Pons (tissue), 1 donor: ENCODE measurements at regions not wholly inside any gene's neighbourhood (a gene's known extent, or its start where the extent isn't known, plus 50 kb on each side); places are given as distances from the start of the nearest gene placed in this dataset.
"Not testable (repeated sequence)": the region's sequence is repeated elsewhere in the genome, so short reads cannot be mapped to it uniquely, and the experiment has no call there.

ENCODE experiments used
- DNase-seq: peaks from one replicate; pipeline ENCODE4 v3.0.0-alpha.2; 2016; ENCODE audit warnings: low spot score

- DNase-seq = no peak
Measured at GRCh38 chr10:63921908-63922467, 400.8 kb downstream of the REEP3 start.

- DNase-seq = no peak
Measured at GRCh38 chr10:63922468-63923284, 401.5 kb downstream of the REEP3 start.

GRCh38 chr10:63929831-63930467 lies 408.7 kb downstream of the REEP3 start:
- no peak for DNase-seq

GRCh38 chr10:63930584-63930983 lies 409.4 kb downstream of the REEP3 start:
- no peak for DNase-seq

DNA sequence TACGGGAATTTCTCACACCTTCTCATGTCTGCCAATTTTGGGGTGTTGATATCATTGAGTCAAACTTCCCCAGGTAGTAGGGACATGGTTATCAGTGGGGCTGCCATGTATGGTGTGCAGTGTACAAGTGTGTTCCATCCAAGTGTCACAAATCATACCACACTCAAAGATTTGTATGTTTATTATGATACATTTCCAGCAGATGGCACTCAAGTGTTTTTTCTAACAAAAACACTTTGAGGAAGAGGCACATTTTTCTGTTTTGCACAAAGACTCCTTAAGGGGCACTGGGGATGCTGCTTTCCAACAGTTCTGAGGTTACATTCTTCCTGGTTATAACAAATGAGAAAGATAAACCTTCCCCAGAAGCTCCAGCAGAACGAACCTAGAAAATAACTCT lies 414.5 kb downstream of the REEP3 start:
- no peak for DNase-seq

GRCh38 chr10:63940277-63940922 lies 419.2 kb downstream of the REEP3 start:
- DNase-seq = no peak

GRCh38 chr10:63964406-63964805 lies 443.2 kb downstream of the REEP3 start:
- no peak for DNase-seq

DNA sequence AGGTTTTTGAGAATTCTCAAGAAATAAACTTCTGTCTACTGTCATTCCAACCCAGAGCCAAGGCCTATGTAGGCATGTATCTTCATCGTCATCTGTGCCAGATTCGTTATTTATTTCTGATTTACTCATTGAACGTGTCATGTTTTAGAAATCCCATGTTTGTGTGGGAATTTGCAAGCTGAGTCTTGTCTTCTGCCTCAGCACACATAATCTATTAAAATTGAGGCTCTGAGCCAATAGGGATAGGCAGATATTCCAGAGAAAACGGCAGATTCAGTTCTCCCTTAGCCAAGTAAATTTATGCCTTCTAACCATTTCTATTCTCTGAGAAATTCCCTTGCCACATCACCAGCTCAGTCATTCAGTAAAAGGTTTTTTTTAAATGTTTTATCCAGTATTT lies 444.6 kb downstream of the REEP3 start:
- DNase-seq = no peak

DNA sequence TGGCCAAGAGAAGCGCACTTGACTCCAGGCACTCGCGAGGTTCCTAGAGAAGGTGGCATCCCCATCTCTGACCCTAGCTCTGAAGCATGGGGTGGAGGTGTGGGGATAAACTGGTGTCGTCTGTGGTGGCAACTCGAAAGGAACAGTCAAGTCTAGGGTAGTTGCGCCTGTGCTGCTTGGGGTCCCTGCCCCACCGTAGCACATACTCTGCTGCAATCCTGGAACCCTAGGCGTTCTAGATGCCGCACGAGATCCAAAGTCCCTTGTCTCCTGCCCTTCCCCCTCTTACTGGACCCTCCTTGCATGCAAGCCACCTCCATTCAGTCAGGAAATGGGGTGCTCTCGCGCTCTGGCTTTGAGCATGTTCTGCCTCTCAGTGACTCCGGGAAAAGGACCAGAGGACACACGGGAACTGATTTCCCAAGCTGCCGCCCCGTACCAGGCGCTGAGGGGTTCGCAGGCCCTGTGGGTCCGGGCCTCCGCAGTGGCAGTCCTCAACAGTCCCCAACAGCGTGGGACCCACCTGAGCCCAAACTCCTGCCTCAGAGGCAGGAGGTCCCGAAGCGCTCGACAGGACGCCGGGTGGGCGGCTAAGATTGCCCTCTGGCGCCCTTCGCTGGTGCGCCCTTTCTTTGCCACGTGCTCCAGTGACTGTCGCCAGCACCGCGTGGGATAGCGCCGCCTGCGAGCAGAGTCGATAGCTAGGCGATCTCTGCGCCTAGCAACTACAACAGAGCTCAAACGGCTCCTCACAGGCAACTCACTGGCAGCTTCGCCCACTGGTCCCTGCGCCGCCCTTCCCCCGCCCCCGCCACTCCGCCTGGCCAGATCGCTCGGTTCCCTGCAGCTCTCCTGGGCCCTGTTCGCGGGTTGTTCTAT lies 452.0 kb downstream of the REEP3 start:
- no peak for DNase-seq

GRCh38 chr10:63976538-63976937 lies 455.3 kb downstream of the REEP3 start:
- peak; percentile 41 for DNase-seq

GRCh38 chr10:63977329-63977923 lies 456.2 kb downstream of the REEP3 start:
- peak; percentile 69 for DNase-seq

GRCh38 chr10:63980870-63981269 lies 459.7 kb downstream of the REEP3 start:
- DNase-seq = peak; percentile 15

GRCh38 chr10:63984061-63984460 lies 462.9 kb downstream of the REEP3 start:
- not testable (repeated sequence) for DNase-seq

DNA sequence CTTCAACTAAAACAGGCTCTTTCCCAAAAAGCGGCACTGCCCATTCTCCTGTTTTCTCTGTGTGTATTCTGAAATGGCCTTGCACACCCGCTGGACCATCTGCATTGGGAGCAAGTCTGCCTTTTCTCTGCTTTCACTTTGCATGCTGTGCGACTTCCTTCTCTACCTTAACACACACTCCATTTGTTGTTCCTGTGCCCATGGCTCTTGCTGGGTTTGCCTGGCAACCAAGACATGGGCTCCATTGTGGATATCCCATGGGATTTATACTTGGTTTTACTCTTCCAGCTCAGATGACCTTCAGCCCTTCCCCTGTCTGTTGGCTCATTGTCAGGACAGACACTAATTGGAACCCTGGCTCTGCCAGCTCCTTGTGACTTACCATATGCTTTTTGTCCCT lies 465.3 kb downstream of the REEP3 start:
- no peak for DNase-seq

- DNase-seq = no peak
Measured at GRCh38 chr10:63987212-63987611, 466.0 kb downstream of the REEP3 start.

DNA sequence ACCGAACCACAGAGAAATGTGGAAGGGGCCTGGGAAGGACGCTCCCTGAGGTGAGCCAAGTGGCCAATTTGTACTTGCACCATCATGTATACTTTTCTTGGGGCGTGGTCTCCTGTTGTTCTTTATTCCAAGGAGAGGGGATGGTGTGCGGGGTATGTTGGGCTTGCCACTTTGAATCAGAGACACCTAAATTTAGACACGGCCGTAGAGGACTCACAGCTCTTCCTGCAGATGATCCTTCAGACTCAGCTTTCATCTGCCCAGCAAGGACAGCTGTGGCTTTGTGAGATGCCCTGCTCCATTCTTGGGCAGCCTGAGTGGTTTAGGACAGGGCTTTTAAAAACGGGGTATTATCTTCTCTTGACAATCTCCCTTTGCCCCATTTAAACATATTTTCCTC lies 473.2 kb downstream of the REEP3 start:
- DNase-seq = no peak

DNA sequence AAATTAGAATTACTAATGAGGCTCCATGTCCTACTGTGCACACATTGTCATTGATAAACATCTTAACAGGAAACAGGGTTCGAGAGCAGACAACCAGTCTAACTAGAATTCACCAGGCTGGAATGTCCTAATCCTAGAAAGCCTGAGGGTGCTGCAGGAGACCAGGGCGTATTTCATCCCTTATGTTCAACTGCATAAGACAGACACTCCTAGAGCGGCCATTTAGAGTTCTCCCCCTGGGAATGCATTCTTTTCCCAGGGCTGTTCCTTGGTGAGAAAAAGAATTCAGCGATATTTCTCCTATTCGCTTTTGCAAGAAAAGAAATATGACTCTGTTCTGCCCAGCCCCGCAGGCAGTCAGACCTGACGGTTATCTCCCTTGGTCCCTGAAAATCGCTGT lies 486.0 kb downstream of the REEP3 start:
- DNase-seq = no peak

- no peak for DNase-seq
Measured at GRCh38 chr10:64010711-64011110, 489.5 kb downstream of the REEP3 start.

DNA sequence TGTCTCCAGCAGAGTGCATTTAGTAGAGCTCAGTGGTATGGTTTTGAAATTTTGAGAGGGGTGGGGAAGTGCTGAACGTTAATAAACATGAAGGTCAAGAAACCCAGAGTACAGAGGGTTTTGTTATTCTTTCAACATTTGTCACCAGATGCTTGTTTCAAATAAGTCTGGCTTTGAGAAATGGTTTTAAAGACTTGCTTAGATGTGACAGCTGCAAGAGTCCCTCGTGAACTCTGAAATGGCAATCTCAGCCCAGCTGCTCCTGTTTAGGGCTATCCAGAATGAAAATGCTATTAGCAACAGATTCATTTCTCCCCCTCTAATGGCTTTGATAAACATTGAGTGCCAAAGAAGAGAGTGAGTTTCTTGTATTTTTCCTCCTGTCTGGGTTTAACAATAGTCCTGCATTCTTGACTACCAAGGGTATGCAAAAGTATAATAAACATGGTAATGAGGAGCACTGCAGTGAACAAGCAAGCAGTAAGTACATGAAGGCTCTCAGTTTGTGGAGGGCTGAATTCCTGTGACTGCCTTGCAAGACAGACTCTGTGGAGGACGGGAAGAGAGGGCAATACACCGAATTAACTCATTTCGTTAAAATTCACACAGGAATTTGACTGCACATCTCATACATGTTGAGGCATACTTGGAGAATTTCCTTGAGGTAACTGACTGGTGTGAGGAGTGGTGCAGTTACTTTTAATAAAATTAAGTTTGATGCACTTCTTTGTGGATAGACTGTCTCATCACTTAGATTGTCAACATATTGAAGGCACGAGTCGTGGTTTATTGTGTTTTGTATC lies 490.9 kb downstream of the REEP3 start:
- DNase-seq = peak; percentile 12

DNA sequence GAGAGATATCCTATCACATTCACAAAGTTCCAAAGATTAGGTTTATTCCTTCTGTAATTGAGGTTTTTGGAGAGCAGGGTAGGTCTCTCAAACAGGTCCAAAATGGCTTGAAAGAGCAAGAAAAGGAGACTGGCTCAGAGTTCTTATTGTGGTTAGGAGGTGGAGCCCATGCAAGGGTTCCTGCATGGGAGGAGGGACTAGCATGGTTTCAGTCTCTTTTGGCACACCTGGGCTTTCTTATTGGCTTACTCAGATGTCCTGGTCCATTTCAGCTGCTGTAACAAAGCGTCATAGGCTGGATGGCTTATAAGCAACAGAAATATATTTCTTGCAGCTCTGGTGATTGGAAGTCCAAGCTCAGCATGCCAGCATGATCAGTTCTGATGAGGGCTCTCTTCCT lies 493.1 kb downstream of the REEP3 start:
- no peak for DNase-seq
